ENCODE measurements at regions not wholly inside any gene's neighbourhood (a gene's known extent, or its start where the extent isn't known, plus 50 kb on each side); places are given as distances from the start of the nearest gene placed in this dataset.

- no peak overlapping the region for H3K23ac ChIP-seq (ENCODE audit: low read depth, low read length)
- no peaks in the 10 kb centered on the region for H3K79me1 ChIP-seq (ENCODE audit: low read depth in 1 of 2, low read length in 2 of 2)
- ChIA-PET POLR2A (ENCODE audit: unreplicated experiment) (no interaction called here), CTCF (no interaction called here)
- in situ Hi-C loops (cut with MboI; ENCODE audit: low sequenced_read_pairs) (no loop called here), dilution Hi-C loops (cut with HindIII; ENCODE audit: low sequenced_read_pairs, unreplicated experiment) (no loop called here), intact Hi-C loops (cut with micrococcal nuclease) (no loop called here)
- H3K18ac ChIP-seq (ENCODE audit: low read depth, low read length) = no peak overlapping the region
- H3K14ac ChIP-seq (replicated peaks; ENCODE audit: low read depth, low read length) = no peak overlapping the region
- TF ChIP-seq POLR2A (IDR thresholded peaks at IDR 0.05; ENCODE audit: low read depth, low read length) (no peak), CTCF (conservative IDR thresholded peaks at IDR 0.05; ENCODE audit: low read depth, low read length) (no peak), CHD1 (IDR thresholded peaks at IDR 0.05; ENCODE audit: low read depth, low read length) (no peak), MXI1 (IDR thresholded peaks at IDR 0.05; ENCODE audit: borderline replicate concordance, low read depth, low read length) (no peak), NFE2L2 (IDR thresholded peaks at IDR 0.05; ENCODE audit: low read depth, low read length) (no peak), CEBPB (IDR thresholded peaks at IDR 0.05; ENCODE audit: low read depth, low read length) (no peak), RAD21 (IDR thresholded peaks at IDR 0.05; ENCODE audit: low read length) (no peak), FOS (IDR thresholded peaks at IDR 0.05; ENCODE audit: low read depth, low read length) (no peak), BHLHE40 (IDR thresholded peaks at IDR 0.05; ENCODE audit: low read depth, low read length) (no peak), MAZ (IDR thresholded peaks at IDR 0.05; ENCODE audit: borderline replicate concordance, low read depth, low read length) (no peak), RCOR1 (IDR thresholded peaks at IDR 0.05; ENCODE audit: insufficient replicate concordance, low read length) (no peak), SMC3 (IDR thresholded peaks at IDR 0.05; ENCODE audit: low read depth, low read length) (no peak), MAFK (IDR thresholded peaks at IDR 0.05; ENCODE audit: low read depth, low read length) (no peak)
- TF ChIP-seq, protein P1, sequence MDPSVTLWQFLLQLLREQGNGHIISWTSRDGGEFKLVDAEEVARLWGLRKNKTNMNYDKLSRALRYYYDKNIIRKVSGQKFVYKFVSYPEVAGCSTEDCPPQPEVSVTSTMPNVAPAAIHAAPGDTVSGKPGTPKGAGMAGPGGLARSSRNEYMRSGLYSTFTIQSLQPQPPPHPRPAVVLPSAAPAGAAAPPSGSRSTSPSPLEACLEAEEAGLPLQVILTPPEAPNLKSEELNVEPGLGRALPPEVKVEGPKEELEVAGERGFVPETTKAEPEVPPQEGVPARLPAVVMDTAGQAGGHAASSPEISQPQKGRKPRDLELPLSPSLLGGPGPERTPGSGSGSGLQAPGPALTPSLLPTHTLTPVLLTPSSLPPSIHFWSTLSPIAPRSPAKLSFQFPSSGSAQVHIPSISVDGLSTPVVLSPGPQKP (IDR thresholded peaks at IDR 0.05; ENCODE audit: borderline replicate concordance, low read depth, low read length) = no peak
- no peak overlapping the region for H2AK5ac ChIP-seq (ENCODE audit: low read depth, low read length)
- H3K4ac ChIP-seq (ENCODE audit: low read depth, low read length) = no peak overlapping the region
- no peak overlapping the region for H2AFZ ChIP-seq (replicated peaks; ENCODE audit: low read length, poor library complexity)
- no peak overlapping the region for H2BK120ac ChIP-seq (ENCODE audit: low read depth, low read length)
- BruUV-seq (replicated peaks) = no TSS peak
- no peak overlapping the region for H3K9ac ChIP-seq (ENCODE audit: low read depth, low read length)
- H3K56ac ChIP-seq (ENCODE audit: extremely low read depth, insufficient read depth, low read length) = no peak overlapping the region
- no peak overlapping the region for H2AK9ac ChIP-seq (replicated peaks; ENCODE audit: low read depth, low read length, poor library complexity)
- H3K9me1 ChIP-seq (ENCODE audit: insufficient read depth, low read length) = no peaks in the 10 kb centered on the region; the same call in 1 of the 2 replicates
- no peak overlapping the region for H4K91ac ChIP-seq (ENCODE audit: insufficient read depth, low read depth, low read length)
- H3K27ac ChIP-seq (ENCODE audit: insufficient read depth, low read length) = no peak overlapping the region
- H3K4me1 ChIP-seq (ENCODE audit: control insufficient read depth, insufficient read depth, low read length) = no peaks in the 10 kb centered on the region
- H4K20me1 ChIP-seq (ENCODE audit: insufficient read depth, low read length) = no peaks in the 10 kb centered on the region
- no peak for DNase-seq
- no peaks in the 10 kb centered on the region for H3K36me3 ChIP-seq (ENCODE audit: control insufficient read depth, insufficient read depth, low read length)
- no peak overlapping the region for H2BK5ac ChIP-seq (ENCODE audit: low read depth, low read length, poor library complexity, severe bottlenecking)
- no peaks in the 10 kb centered on the region for H3K9me3 ChIP-seq (ENCODE audit: control insufficient read depth, insufficient read depth, low read length)
- no peak for ATAC-seq (ENCODE audit: low read depth)
- H3K4me2 ChIP-seq (ENCODE audit: low read depth, low read length) = no peak overlapping the region
- no peak overlapping the region for H2BK20ac ChIP-seq (ENCODE audit: low read depth, low read length)
- H4K8ac ChIP-seq (ENCODE audit: low read depth in 2 of 2, low read length in 2 of 2) = no peak overlapping the region
- no peak overlapping the region for H3K4me3 ChIP-seq (ENCODE audit: insufficient read depth, low read depth, low read length)
- no peak overlapping the region for H4K5ac ChIP-seq (ENCODE audit: low read depth, low read length)
- H2BK15ac ChIP-seq (ENCODE audit: low read depth, low read length) = no peak overlapping the region
- H3K27me3 ChIP-seq (ENCODE audit: control insufficient read depth, insufficient read depth, low read length) = peaks cover 5% of the 10 kb centered on the region
Observed at GRCh38 chr5:57102905-57103255, 71.0 kb upstream of the GPBP1 start.

All from IMR-90 (cell line).